ENCODE measurements at regions not wholly inside any gene's neighbourhood (a gene's known extent, or its start where the extent isn't known, plus 50 kb on each side); places are given as distances from the start of the nearest gene placed in this dataset.
A peak's percentile ranks its signal among the peaks of the same experiment; 100 is the strongest.

- Histone ChIP-seq H3K27me3 (ENCODE audit: low read length) (no peaks in the 10 kb centered on the region), H3K79me2 (ENCODE audit: low read length) (no peaks in the 10 kb centered on the region), H3K36me3 (ENCODE audit: insufficient read depth, low read length) (no peaks in the 10 kb centered on the region), H3K27ac (ENCODE audit: low read length) (no peak overlapping the region), H2AFZ (ENCODE audit: low read length) (no peak overlapping the region), H3K9me2 (replicated peaks; ENCODE audit: insufficient read depth, low read length) (no peaks in the 10 kb centered on the region), H3K9me3 (ENCODE audit: low read length) (no peaks in the 10 kb centered on the region), H3K4me3 (ENCODE audit: low read length) (no peak overlapping the region), H4K20me1 (ENCODE audit: insufficient read depth, low read depth, low read length) (no peaks in the 10 kb centered on the region), H3K4me2 (ENCODE audit: low read depth, low read length, poor library complexity, severe bottlenecking) (no peak overlapping the region), H3K9ac (ENCODE audit: low read length) (no peak overlapping the region), H3K4me1 (ENCODE audit: low read length) (no peaks in the 10 kb centered on the region)
- DNase-seq = peak; percentile 90
Measured at GRCh38 chr14:32254952-32255679, 52.0 kb upstream of the RNU6-8 start.

GRCh38 chr14:32255789-32256188, 52.7 kb upstream of the RNU6-8 start:
- Histone ChIP-seq H3K36me3 (ENCODE audit: insufficient read depth, low read length) (no peaks in the 10 kb centered on the region), H4K20me1 (ENCODE audit: insufficient read depth, low read depth, low read length) (no peaks in the 10 kb centered on the region), H3K27me3 (ENCODE audit: low read length) (no peaks in the 10 kb centered on the region), H3K9me2 (replicated peaks; ENCODE audit: insufficient read depth, low read length) (no peaks in the 10 kb centered on the region), H3K9me3 (ENCODE audit: low read length) (no peaks in the 10 kb centered on the region), H3K9ac (ENCODE audit: low read length) (no peak overlapping the region), H3K79me2 (ENCODE audit: low read length) (no peaks in the 10 kb centered on the region), H3K4me2 (ENCODE audit: low read depth, low read length, poor library complexity, severe bottlenecking) (no peak overlapping the region), H2AFZ (ENCODE audit: low read length) (no peak overlapping the region), H3K4me3 (ENCODE audit: low read length) (no peak overlapping the region), H3K27ac (ENCODE audit: low read length) (no peak overlapping the region), H3K4me1 (ENCODE audit: low read length) (no peaks in the 10 kb centered on the region)
- no peak for DNase-seq

GRCh38 chr14:32256576-32256975, 53.5 kb upstream of the RNU6-8 start:
- no peak for DNase-seq
- Histone ChIP-seq H4K20me1 (ENCODE audit: insufficient read depth, low read depth, low read length) (no peaks in the 10 kb centered on the region), H3K4me2 (ENCODE audit: low read depth, low read length, poor library complexity, severe bottlenecking) (no peak overlapping the region), H3K9me3 (ENCODE audit: low read length) (no peaks in the 10 kb centered on the region), H2AFZ (ENCODE audit: low read length) (no peak overlapping the region), H3K4me1 (ENCODE audit: low read length) (no peaks in the 10 kb centered on the region), H3K79me2 (ENCODE audit: low read length) (no peaks in the 10 kb centered on the region), H3K9ac (ENCODE audit: low read length) (no peak overlapping the region), H3K9me2 (replicated peaks; ENCODE audit: insufficient read depth, low read length) (no peaks in the 10 kb centered on the region), H3K27me3 (ENCODE audit: low read length) (no peaks in the 10 kb centered on the region), H3K27ac (ENCODE audit: low read length) (no peak overlapping the region), H3K36me3 (ENCODE audit: insufficient read depth, low read length) (no peaks in the 10 kb centered on the region), H3K4me3 (ENCODE audit: low read length) (no peak overlapping the region)

GRCh38 chr14:32258336-32258993, 55.4 kb upstream of the RNU6-8 start:
- Histone ChIP-seq H3K4me2 (ENCODE audit: low read depth, low read length, poor library complexity, severe bottlenecking) (no peak overlapping the region), H3K4me3 (ENCODE audit: low read length) (no peak overlapping the region), H4K20me1 (ENCODE audit: insufficient read depth, low read depth, low read length) (no peaks in the 10 kb centered on the region), H3K27me3 (ENCODE audit: low read length) (peaks cover under 1% of the 10 kb centered on the region; the same call in 1 of the 2 replicates), H3K4me1 (ENCODE audit: low read length) (no peaks in the 10 kb centered on the region), H3K27ac (ENCODE audit: low read length) (no peak overlapping the region), H3K9me3 (ENCODE audit: low read length) (peaks cover 6% of the 10 kb centered on the region), H3K79me2 (ENCODE audit: low read length) (no peaks in the 10 kb centered on the region), H3K9me2 (replicated peaks; ENCODE audit: insufficient read depth, low read length) (no peaks in the 10 kb centered on the region), H2AFZ (ENCODE audit: low read length) (no peak overlapping the region), H3K36me3 (ENCODE audit: insufficient read depth, low read length) (no peaks in the 10 kb centered on the region), H3K9ac (ENCODE audit: low read length) (no peak overlapping the region)
- DNase-seq = no peak

GRCh38 chr14:32259368-32260013, 56.4 kb upstream of the RNU6-8 start:
- H3K4me2 ChIP-seq (ENCODE audit: low read depth, low read length, poor library complexity, severe bottlenecking) = no peak overlapping the region

GRCh38 chr14:32263939-32264567, 61.0 kb upstream of the RNU6-8 start:
- Histone ChIP-seq H3K36me3 (ENCODE audit: insufficient read depth, low read length) (no peaks in the 10 kb centered on the region), H3K4me1 (ENCODE audit: low read length) (no peaks in the 10 kb centered on the region), H2AFZ (ENCODE audit: low read length) (no peak overlapping the region), H3K9me3 (ENCODE audit: low read length) (peaks cover 35% of the 10 kb centered on the region), H3K27ac (ENCODE audit: low read length) (no peak overlapping the region), H3K79me2 (ENCODE audit: low read length) (no peaks in the 10 kb centered on the region), H3K4me2 (ENCODE audit: low read depth, low read length, poor library complexity, severe bottlenecking) (no peak overlapping the region), H3K9ac (ENCODE audit: low read length) (no peak overlapping the region), H3K27me3 (ENCODE audit: low read length) (peaks cover 7% of the 10 kb centered on the region), H3K9me2 (replicated peaks; ENCODE audit: insufficient read depth, low read length) (no peaks in the 10 kb centered on the region), H3K4me3 (ENCODE audit: low read length) (no peak overlapping the region), H4K20me1 (ENCODE audit: insufficient read depth, low read depth, low read length) (no peaks in the 10 kb centered on the region)
- DNase-seq = no peak

More at GRCh38 chr14:32259368-32260013, 56.4 kb upstream of the RNU6-8 start:
- H4K20me1 ChIP-seq (ENCODE audit: insufficient read depth, low read depth, low read length) = no peaks in the 10 kb centered on the region
- H3K4me1 ChIP-seq (ENCODE audit: low read length) = no peaks in the 10 kb centered on the region
- H2AFZ ChIP-seq (ENCODE audit: low read length) = no peak overlapping the region
- no peak overlapping the region for H3K27ac ChIP-seq (ENCODE audit: low read length)
- H3K27me3 ChIP-seq (ENCODE audit: low read length) = peaks cover 2% of the 10 kb centered on the region; the same call in 1 of the 2 replicates
- H3K79me2 ChIP-seq (ENCODE audit: low read length) = no peaks in the 10 kb centered on the region
- no peaks in the 10 kb centered on the region for H3K36me3 ChIP-seq (ENCODE audit: insufficient read depth, low read length)
- H3K9me3 ChIP-seq (ENCODE audit: low read length) = peaks cover 16% of the 10 kb centered on the region
- H3K9me2 ChIP-seq (replicated peaks; ENCODE audit: insufficient read depth, low read length) = no peaks in the 10 kb centered on the region
- no peak overlapping the region for H3K4me3 ChIP-seq (ENCODE audit: low read length)
- no peak for DNase-seq
- H3K9ac ChIP-seq (ENCODE audit: low read length) = no peak overlapping the region

- Histone ChIP-seq H4K20me1 (ENCODE audit: insufficient read depth, low read depth, low read length) (no peaks in the 10 kb centered on the region), H3K79me2 (ENCODE audit: low read length) (no peaks in the 10 kb centered on the region), H3K9me2 (replicated peaks; ENCODE audit: insufficient read depth, low read length) (no peaks in the 10 kb centered on the region), H3K4me1 (ENCODE audit: low read length) (no peaks in the 10 kb centered on the region), H3K36me3 (ENCODE audit: insufficient read depth, low read length) (no peaks in the 10 kb centered on the region), H3K4me3 (ENCODE audit: low read length) (no peak overlapping the region), H3K9ac (ENCODE audit: low read length) (no peak overlapping the region), H3K4me2 (ENCODE audit: low read depth, low read length, poor library complexity, severe bottlenecking) (no peak overlapping the region), H3K27ac (ENCODE audit: low read length) (no peak overlapping the region), H3K9me3 (ENCODE audit: low read length) (peaks cover 35% of the 10 kb centered on the region), H3K27me3 (ENCODE audit: low read length) (peaks cover 7% of the 10 kb centered on the region), H2AFZ (ENCODE audit: low read length) (no peak overlapping the region)
- DNase-seq = no peak
Measured at GRCh38 chr14:32265584-32265983, 62.5 kb upstream of the RNU6-8 start.

GRCh38 chr14:32277998-32278397, 51.1 kb upstream of the AKAP6 start:
- Histone ChIP-seq H3K9me2 (replicated peaks; ENCODE audit: insufficient read depth, low read length) (no peaks in the 10 kb centered on the region), H3K27ac (ENCODE audit: low read length) (no peak overlapping the region), H3K9me3 (ENCODE audit: low read length) (no peaks in the 10 kb centered on the region), H3K4me2 (ENCODE audit: low read depth, low read length, poor library complexity, severe bottlenecking) (no peak overlapping the region), H3K27me3 (ENCODE audit: low read length) (no peaks in the 10 kb centered on the region), H4K20me1 (ENCODE audit: insufficient read depth, low read depth, low read length) (no peaks in the 10 kb centered on the region), H3K36me3 (ENCODE audit: insufficient read depth, low read length) (no peaks in the 10 kb centered on the region), H3K4me1 (ENCODE audit: low read length) (no peaks in the 10 kb centered on the region), H3K4me3 (ENCODE audit: low read length) (no peak overlapping the region), H3K79me2 (ENCODE audit: low read length) (no peaks in the 10 kb centered on the region), H3K9ac (ENCODE audit: low read length) (no peak overlapping the region), H2AFZ (ENCODE audit: low read length) (no peak overlapping the region)
- no peak for DNase-seq
